GM23248 (cell line): ENCODE measurements at regions not wholly inside any gene's neighbourhood (a gene's known extent, or its start where the extent isn't known, plus 50 kb on each side); places are given as distances from the start of the nearest gene placed in this dataset.

Experiments
- DNase-seq: peaks from one replicate; pipeline ENCODE4 v3.0.0-alpha.2; 2015
- H2AFZ ChIP-seq: fragments of 200-600 bp; sonication (generic); 2 replicates; pipeline ENCODE4 v1.6.1; 2016; ENCODE audit warnings: antibody characterized with exemption
- H3F3A ChIP-seq: fragments of 200-600 bp; sonication (generic); 2 replicates; pipeline ENCODE4 v1.6.1; 2016; ENCODE audit warnings: mild to moderate bottlenecking, antibody characterized with exemption, mixed run types; ENCODE audit not compliant: insufficient read depth
- H3K27ac ChIP-seq: fragments of 200-600 bp; sonication (generic); 2 replicates; pipeline ENCODE4 v1.5.1; 2016; ENCODE audit warnings: mild to moderate bottlenecking
- H3K27me3 ChIP-seq: fragments of 200-600 bp; sonication (generic); replicated peaks from 2 replicates; pipeline ENCODE4 v1.6.1; 2016; ENCODE audit warnings: mild to moderate bottlenecking; ENCODE audit not compliant: insufficient read depth
- H3K36me3 ChIP-seq: fragments of 200-600 bp; sonication (generic); 2 replicates; pipeline ENCODE4 v1.6.1; 2016; ENCODE audit warnings: low read depth, mild to moderate bottlenecking
- H3K4me1 ChIP-seq: fragments of 200-600 bp; sonication (generic); 2 replicates; pipeline ENCODE4 v1.6.1; 2016; ENCODE audit warnings: mild to moderate bottlenecking; ENCODE audit not compliant: insufficient read depth
- H3K4me2 ChIP-seq: fragments of 200-600 bp; sonication (generic); one replicate; pipeline ENCODE4 v1.6.1; 2016; ENCODE audit warnings: mild to moderate bottlenecking; ENCODE audit not compliant: unreplicated experiment
- H3K4me3 ChIP-seq: fragments of 200-600 bp; sonication (generic); 2 replicates; pipeline ENCODE4 v1.5.1; 2016; ENCODE audit warnings: mild to moderate bottlenecking
- H3K79me2 ChIP-seq: fragments of 200-600 bp; sonication (generic); 2 replicates; pipeline ENCODE4 v1.6.1; 2016; ENCODE audit warnings: mild to moderate bottlenecking; ENCODE audit not compliant: insufficient read depth
- H3K9ac ChIP-seq: fragments of 200-600 bp; sonication (generic); 2 replicates; pipeline ENCODE4 v1.6.1; 2016; ENCODE audit warnings: mild to moderate bottlenecking
- H3K9me2 ChIP-seq: fragments of 200-600 bp; sonication (generic); 2 replicates; pipeline ENCODE4 v1.6.1; 2016; ENCODE audit warnings: mixed run types, mild to moderate bottlenecking, moderate library complexity; ENCODE audit not compliant: insufficient read depth
- H3K9me3 ChIP-seq: fragments of 200-600 bp; sonication (generic); one replicate; pipeline ENCODE4 v1.6.1; 2017; ENCODE audit warnings: low read depth
- H4K20me1 ChIP-seq: fragments of 200-600 bp; sonication (generic); 2 replicates; pipeline ENCODE4 v1.6.0; 2016; ENCODE audit not compliant: insufficient read depth
- EZH2 ChIP-seq: fragments of 200-600 bp; sonication (generic); IDR thresholded peaks from 2 replicates; pipeline ENCODE4 v1.6.1; 2018; ENCODE audit warnings: antibody characterized with exemption, mild to moderate bottlenecking; ENCODE audit not compliant: insufficient read depth, poor library complexity, severe bottlenecking
- EZH2phosphoT487 ChIP-seq: fragments of 200-600 bp; sonication (generic); IDR thresholded peaks from 2 replicates; pipeline ENCODE4 v1.6.1; 2018; ENCODE audit warnings: antibody characterized with exemption, moderate library complexity, mild to moderate bottlenecking, low read depth; ENCODE audit not compliant: insufficient read depth
- WGBS, 2 experiments: methylation state at CpG; one replicate each; pipeline ENCODE4 v1.1.6; 2015 to 2017; ENCODE audit warnings: low lambda C conversion rate in 2 of 2, low coverage in 1 of 2; ENCODE audit errors: missing lambda C conversion rate in 2 of 2; 5-methylcytosine and 5-hydroxymethylcytosine counted together
- in situ Hi-C: fragments of 300-500 bp; cut with MboI; formaldehyde crosslinking; loops from 2 replicates; pipeline ENCODE4 v1.15.0; 2020

- TF ChIP-seq EZH2 = no peak
- no peak for TF ChIP-seq EZH2phosphoT487
- no peaks in the 10 kb centered on the region for H4K20me1 ChIP-seq
- no peaks in the 10 kb centered on the region for H3K79me2 ChIP-seq
- no peaks in the 10 kb centered on the region for H3K9me3 ChIP-seq
- no peak overlapping the region for H3K27ac ChIP-seq
- H3K9me2 ChIP-seq = no peaks in the 10 kb centered on the region
- no peak overlapping the region for H3K9ac ChIP-seq
- no peaks in the 10 kb centered on the region for H3F3A ChIP-seq
- H3K4me1 ChIP-seq = no peaks in the 10 kb centered on the region
- H3K27me3 ChIP-seq = no peaks in the 10 kb centered on the region
- H3K4me2 ChIP-seq = no peak overlapping the region
- H3K36me3 ChIP-seq = no peaks in the 10 kb centered on the region
- no peak overlapping the region for H3K4me3 ChIP-seq
- H2AFZ ChIP-seq = no peak overlapping the region
- in situ Hi-C loops = no loop called here
- WGBS, 2 experiments = 51 to 59% methylated on average over 4 of the region's 4 CpGs
- DNase-seq = peak; percentile 36
These were observed 1035.9 kb downstream of the PLOD2 start for GRCh38 chr3:145124900-145125678.

DNA sequence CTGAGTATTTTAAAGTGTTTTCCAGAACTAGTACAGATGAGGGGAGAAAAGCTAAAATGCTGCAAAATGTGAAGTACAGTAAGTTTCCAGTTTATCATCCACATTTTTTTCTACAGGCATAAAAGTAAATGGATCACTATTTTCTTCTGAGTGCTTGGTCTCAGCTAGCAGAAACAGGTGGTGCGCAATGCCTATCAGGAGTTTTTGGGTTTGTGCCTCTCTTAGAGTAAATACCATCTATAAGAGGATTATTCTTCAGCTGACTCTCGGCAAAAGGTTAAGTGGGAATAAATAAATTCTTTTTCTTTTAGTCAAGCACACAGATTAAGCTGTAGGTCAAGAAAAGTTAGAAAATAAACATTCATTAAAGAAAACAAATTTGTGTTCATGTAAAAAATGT lies 1027.7 kb downstream of the PLOD2 start:
- no peak overlapping the region for H3K4me3 ChIP-seq
- no peaks in the 10 kb centered on the region for H4K20me1 ChIP-seq
- H3K79me2 ChIP-seq = no peaks in the 10 kb centered on the region
- no peak overlapping the region for H2AFZ ChIP-seq
- H3K9me3 ChIP-seq = no peaks in the 10 kb centered on the region
- WGBS, 2 experiments = 63 to 67% methylated on average over 2 of the region's 2 CpGs
- no peaks in the 10 kb centered on the region for H3K36me3 ChIP-seq
- no peak for DNase-seq
- no peak overlapping the region for H3K9ac ChIP-seq
- TF ChIP-seq EZH2phosphoT487 (no peak), EZH2 (no peak)
- H3F3A ChIP-seq = no peaks in the 10 kb centered on the region
- no peaks in the 10 kb centered on the region for H3K4me1 ChIP-seq
- no peaks in the 10 kb centered on the region for H3K27me3 ChIP-seq
- H3K27ac ChIP-seq = no peak overlapping the region
- in situ Hi-C loops = no loop called here
- H3K9me2 ChIP-seq = no peaks in the 10 kb centered on the region
- no peak overlapping the region for H3K4me2 ChIP-seq

GRCh38 chr3:145134738-145135137 lies 1026.2 kb downstream of the PLOD2 start:
- no peaks in the 10 kb centered on the region for H3K79me2 ChIP-seq
- no peaks in the 10 kb centered on the region for H3K36me3 ChIP-seq
- H3K9me2 ChIP-seq = no peaks in the 10 kb centered on the region
- H2AFZ ChIP-seq = no peak overlapping the region
- 30 to 38% methylated on average over 2 of the region's 2 CpGs for WGBS, 2 experiments
- no peak for DNase-seq
- H3K4me1 ChIP-seq = no peaks in the 10 kb centered on the region
- no peaks in the 10 kb centered on the region for H3F3A ChIP-seq
- no peaks in the 10 kb centered on the region for H3K27me3 ChIP-seq
- in situ Hi-C loops = no loop called here
- H3K27ac ChIP-seq = no peak overlapping the region
- no peak for TF ChIP-seq EZH2
- no peak for TF ChIP-seq EZH2phosphoT487
- H4K20me1 ChIP-seq = no peaks in the 10 kb centered on the region
- no peak overlapping the region for H3K4me3 ChIP-seq
- H3K9me3 ChIP-seq = no peaks in the 10 kb centered on the region
- no peak overlapping the region for H3K9ac ChIP-seq
- no peak overlapping the region for H3K4me2 ChIP-seq

GRCh38 chr3:145144361-145144760 lies 1016.6 kb downstream of the PLOD2 start:
- DNase-seq = no peak
- H3K4me1 ChIP-seq = no peaks in the 10 kb centered on the region
- H2AFZ ChIP-seq = no peak overlapping the region
- no peak overlapping the region for H3K4me3 ChIP-seq
- no peaks in the 10 kb centered on the region for H3K79me2 ChIP-seq
- no peaks in the 10 kb centered on the region for H3K9me2 ChIP-seq
- no peaks in the 10 kb centered on the region for H3K27me3 ChIP-seq
- TF ChIP-seq EZH2phosphoT487 = no peak
- TF ChIP-seq EZH2 = no peak
- no peaks in the 10 kb centered on the region for H3F3A ChIP-seq
- in situ Hi-C loops = no loop called here
- no peak overlapping the region for H3K27ac ChIP-seq
- WGBS, 2 experiments = 61 to 63% methylated on average over 3 of the region's 3 CpGs
- H3K9me3 ChIP-seq = no peaks in the 10 kb centered on the region
- H3K4me2 ChIP-seq = no peak overlapping the region
- no peaks in the 10 kb centered on the region for H4K20me1 ChIP-seq
- no peaks in the 10 kb centered on the region for H3K36me3 ChIP-seq
- no peak overlapping the region for H3K9ac ChIP-seq
